DND-41 (cell line): ENCODE measurements at regions not wholly inside any gene's neighbourhood (a gene's known extent, or its start where the extent isn't known, plus 50 kb on each side); places are given as distances from the start of the nearest gene placed in this dataset.

Experiments used
- EZH2 ChIP-seq: IDR thresholded peaks from 3 replicates; pipeline ENCODE4 v1.6.1; 2012; ENCODE audit warnings: borderline replicate concordance, low read depth, mild to moderate bottlenecking, moderate library complexity, low read length, inconsistent platforms; ENCODE audit not compliant: severe bottlenecking
- TF ChIP-seq, protein P1 (sequence below): IDR thresholded peaks from 2 replicates; pipeline ENCODE4 v1.5.1; 2012; ENCODE audit warnings: borderline replicate concordance, low read length, moderate library complexity, mild to moderate bottlenecking; ENCODE audit not compliant: poor library complexity, severe bottlenecking; ENCODE audit errors: extremely low read depth

DNA sequence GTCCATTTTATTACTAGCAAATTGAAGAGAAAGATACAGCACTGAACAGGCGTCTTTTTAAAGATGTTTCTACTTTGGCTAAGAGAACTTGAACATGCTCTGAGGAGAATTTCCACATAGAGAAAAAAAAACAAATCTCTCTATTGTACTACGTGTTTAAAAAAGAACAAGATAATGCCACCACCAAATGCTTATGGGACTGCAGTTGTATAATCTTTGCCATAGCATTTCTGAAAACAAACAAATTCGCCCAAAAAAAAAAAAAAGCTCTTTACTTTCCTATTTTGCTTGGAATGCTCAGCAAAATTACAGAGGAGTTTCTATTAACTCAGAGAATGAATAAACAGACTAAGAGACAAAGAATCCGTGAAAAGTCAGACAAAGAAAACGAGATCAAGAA is 114.2 kb downstream of the CNTN3 start:
- TF ChIP-seq, protein P1, sequence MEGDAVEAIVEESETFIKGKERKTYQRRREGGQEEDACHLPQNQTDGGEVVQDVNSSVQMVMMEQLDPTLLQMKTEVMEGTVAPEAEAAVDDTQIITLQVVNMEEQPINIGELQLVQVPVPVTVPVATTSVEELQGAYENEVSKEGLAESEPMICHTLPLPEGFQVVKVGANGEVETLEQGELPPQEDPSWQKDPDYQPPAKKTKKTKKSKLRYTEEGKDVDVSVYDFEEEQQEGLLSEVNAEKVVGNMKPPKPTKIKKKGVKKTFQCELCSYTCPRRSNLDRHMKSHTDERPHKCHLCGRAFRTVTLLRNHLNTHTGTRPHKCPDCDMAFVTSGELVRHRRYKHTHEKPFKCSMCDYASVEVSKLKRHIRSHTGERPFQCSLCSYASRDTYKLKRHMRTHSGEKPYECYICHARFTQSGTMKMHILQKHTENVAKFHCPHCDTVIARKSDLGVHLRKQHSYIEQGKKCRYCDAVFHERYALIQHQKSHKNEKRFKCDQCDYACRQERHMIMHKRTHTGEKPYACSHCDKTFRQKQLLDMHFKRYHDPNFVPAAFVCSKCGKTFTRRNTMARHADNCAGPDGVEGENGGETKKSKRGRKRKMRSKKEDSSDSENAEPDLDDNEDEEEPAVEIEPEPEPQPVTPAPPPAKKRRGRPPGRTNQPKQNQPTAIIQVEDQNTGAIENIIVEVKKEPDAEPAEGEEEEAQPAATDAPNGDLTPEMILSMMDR, result no peak
- no peak for TF ChIP-seq EZH2
